ENCODE measurements at regions not wholly inside any gene's neighbourhood (a gene's known extent, or its start where the extent isn't known, plus 50 kb on each side); places are given as distances from the start of the nearest gene placed in this dataset.
"Not testable (repeated sequence)": the region's sequence is repeated elsewhere in the genome, so short reads cannot be mapped to it uniquely, and the experiment has no call there.

GRCh38 chr6:163861627-163862026 is 447.1 kb downstream of the QKI start:
- Mint-ChIP-seq H3K4me1 (ENCODE audit: low read depth, unreplicated experiment) (no peaks in the 10 kb centered on the region), H3K4me3 (ENCODE audit: low read depth, unreplicated experiment) (no peak overlapping the region), H3K36me3 (ENCODE audit: insufficient read depth, unreplicated experiment) (no peaks in the 10 kb centered on the region), H3K27ac (ENCODE audit: unreplicated experiment) (no peak overlapping the region), H3K27me3 (ENCODE audit: unreplicated experiment) (no peaks in the 10 kb centered on the region), H3K9me3 (ENCODE audit: low read depth, unreplicated experiment) (no peaks in the 10 kb centered on the region)
- BruUV-seq (replicated peaks): no TSS peak
- intact Hi-C loops (cut with micrococcal nuclease; ENCODE audit: unreplicated experiment): no loop called here
- no peak for DNase-seq
- no peak for TF ChIP-seq CTCF (IDR thresholded peaks at IDR 0.05; ENCODE audit: unreplicated experiment)
- CTCF ChIA-PET: no interaction called here

- CTCF ChIA-PET: no interaction called here
- H3K27ac Mint-ChIP-seq (ENCODE audit: unreplicated experiment): no peak overlapping the region
- no peak overlapping the region for H3K4me3 Mint-ChIP-seq (ENCODE audit: low read depth, unreplicated experiment)
- no peak for DNase-seq
- H3K36me3 Mint-ChIP-seq (ENCODE audit: insufficient read depth, unreplicated experiment): no peaks in the 10 kb centered on the region
- H3K4me1 Mint-ChIP-seq (ENCODE audit: low read depth, unreplicated experiment): no peaks in the 10 kb centered on the region
- BruUV-seq (replicated peaks): no TSS peak
- no peaks in the 10 kb centered on the region for H3K9me3 Mint-ChIP-seq (ENCODE audit: low read depth, unreplicated experiment)
- no peaks in the 10 kb centered on the region for H3K27me3 Mint-ChIP-seq (ENCODE audit: unreplicated experiment)
- intact Hi-C loops (cut with micrococcal nuclease; ENCODE audit: unreplicated experiment): no loop called here
- no peak for TF ChIP-seq CTCF (IDR thresholded peaks at IDR 0.05; ENCODE audit: unreplicated experiment)
These were observed 446.0 kb downstream of the QKI start for GRCh38 chr6:163860287-163861081.

- CTCF ChIA-PET: not testable (repeated sequence)
These were observed 444.4 kb downstream of the QKI start for GRCh38 chr6:163858870-163859269.

GRCh38 chr6:163857421-163857820 is 442.9 kb downstream of the QKI start:
- Mint-ChIP-seq H3K36me3 (ENCODE audit: insufficient read depth, unreplicated experiment) (no peaks in the 10 kb centered on the region), H3K9me3 (ENCODE audit: low read depth, unreplicated experiment) (no peaks in the 10 kb centered on the region), H3K27me3 (ENCODE audit: unreplicated experiment) (no peaks in the 10 kb centered on the region), H3K27ac (ENCODE audit: unreplicated experiment) (no peak overlapping the region), H3K4me3 (ENCODE audit: low read depth, unreplicated experiment) (no peak overlapping the region), H3K4me1 (ENCODE audit: low read depth, unreplicated experiment) (no peaks in the 10 kb centered on the region)
- no peak for TF ChIP-seq CTCF (IDR thresholded peaks at IDR 0.05; ENCODE audit: unreplicated experiment)
- intact Hi-C loops (cut with micrococcal nuclease; ENCODE audit: unreplicated experiment): no loop called here
- no peak for DNase-seq
- BruUV-seq (replicated peaks): no TSS peak
- CTCF ChIA-PET: no interaction called here

More at GRCh38 chr6:163858870-163859269, 444.4 kb downstream of the QKI start:
- DNase-seq; H3K36me3 Mint-ChIP-seq (ENCODE audit: insufficient read depth, unreplicated experiment); BruUV-seq (replicated peaks); H3K27me3 Mint-ChIP-seq (ENCODE audit: unreplicated experiment); intact Hi-C loops (cut with micrococcal nuclease; ENCODE audit: unreplicated experiment); H3K4me1 Mint-ChIP-seq (ENCODE audit: low read depth, unreplicated experiment); H3K9me3 Mint-ChIP-seq (ENCODE audit: low read depth, unreplicated experiment); H3K27ac Mint-ChIP-seq (ENCODE audit: unreplicated experiment); H3K4me3 Mint-ChIP-seq (ENCODE audit: low read depth, unreplicated experiment): not testable (repeated sequence)

GRCh38 chr6:163850874-163851273 is 436.4 kb downstream of the QKI start:
- BruUV-seq (replicated peaks): no TSS peak
- H3K36me3 Mint-ChIP-seq (ENCODE audit: insufficient read depth, unreplicated experiment): no peaks in the 10 kb centered on the region
- TF ChIP-seq CTCF (IDR thresholded peaks at IDR 0.05; ENCODE audit: unreplicated experiment): no peak
- H3K27ac Mint-ChIP-seq (ENCODE audit: unreplicated experiment): no peak overlapping the region
- no peak for DNase-seq
- peaks cover 6% of the 10 kb centered on the region for H3K9me3 Mint-ChIP-seq (ENCODE audit: low read depth, unreplicated experiment)
- intact Hi-C loops (cut with micrococcal nuclease; ENCODE audit: unreplicated experiment): no loop called here
- H3K27me3 Mint-ChIP-seq (ENCODE audit: unreplicated experiment): no peaks in the 10 kb centered on the region
- CTCF ChIA-PET: interaction anchor here (0.7 kb wide), 1 partner anchor 739 kb away, joined by 3 read pairs; no protein-coding TSS in a partner anchor
- H3K4me3 Mint-ChIP-seq (ENCODE audit: low read depth, unreplicated experiment): no peak overlapping the region
- no peaks in the 10 kb centered on the region for H3K4me1 Mint-ChIP-seq (ENCODE audit: low read depth, unreplicated experiment)
